ENCODE measurements at regions not wholly inside any gene's neighbourhood (a gene's known extent, or its start where the extent isn't known, plus 50 kb on each side); places are given as distances from the start of the nearest gene placed in this dataset.

DNA sequence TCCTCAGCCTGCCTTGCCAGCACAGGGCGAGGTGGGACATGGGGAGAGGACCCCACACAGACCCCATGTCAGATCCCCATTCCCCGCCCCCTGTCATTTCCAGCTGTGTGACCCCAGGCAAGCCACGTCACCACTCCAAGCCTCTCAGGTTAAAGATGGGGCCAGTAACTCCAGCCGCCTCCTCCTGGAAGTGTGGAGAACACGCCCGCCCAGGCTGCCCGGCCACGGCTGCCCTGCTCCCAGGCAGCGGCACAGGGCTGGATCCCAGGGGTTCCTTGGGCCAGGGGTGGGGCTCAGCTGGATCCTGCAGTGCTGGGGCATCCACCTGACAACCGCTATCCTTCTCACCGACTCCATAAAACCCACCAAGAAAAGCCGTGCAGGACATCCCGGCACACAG, 86.1 kb downstream of the PDGFA start:
- TF ChIP-seq, protein P1, sequence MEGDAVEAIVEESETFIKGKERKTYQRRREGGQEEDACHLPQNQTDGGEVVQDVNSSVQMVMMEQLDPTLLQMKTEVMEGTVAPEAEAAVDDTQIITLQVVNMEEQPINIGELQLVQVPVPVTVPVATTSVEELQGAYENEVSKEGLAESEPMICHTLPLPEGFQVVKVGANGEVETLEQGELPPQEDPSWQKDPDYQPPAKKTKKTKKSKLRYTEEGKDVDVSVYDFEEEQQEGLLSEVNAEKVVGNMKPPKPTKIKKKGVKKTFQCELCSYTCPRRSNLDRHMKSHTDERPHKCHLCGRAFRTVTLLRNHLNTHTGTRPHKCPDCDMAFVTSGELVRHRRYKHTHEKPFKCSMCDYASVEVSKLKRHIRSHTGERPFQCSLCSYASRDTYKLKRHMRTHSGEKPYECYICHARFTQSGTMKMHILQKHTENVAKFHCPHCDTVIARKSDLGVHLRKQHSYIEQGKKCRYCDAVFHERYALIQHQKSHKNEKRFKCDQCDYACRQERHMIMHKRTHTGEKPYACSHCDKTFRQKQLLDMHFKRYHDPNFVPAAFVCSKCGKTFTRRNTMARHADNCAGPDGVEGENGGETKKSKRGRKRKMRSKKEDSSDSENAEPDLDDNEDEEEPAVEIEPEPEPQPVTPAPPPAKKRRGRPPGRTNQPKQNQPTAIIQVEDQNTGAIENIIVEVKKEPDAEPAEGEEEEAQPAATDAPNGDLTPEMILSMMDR (IDR thresholded peaks at IDR 0.05; ENCODE audit: low read length): no peak
- TF ChIP-seq EZH2 (optimal IDR thresholded peaks at IDR 0.05; ENCODE audit: low read depth, low read length) (no peak), EZH2phosphoT487 (IDR thresholded peaks at IDR 0.05; ENCODE audit: low read length) (no peak)
